GM21529 (cell line): ENCODE measurements at regions not wholly inside any gene's neighbourhood (a gene's known extent, or its start where the extent isn't known, plus 50 kb on each side); places are given as distances from the start of the nearest gene placed in this dataset.

Source experiments
- ATAC-seq: cut with Tn5 transposase; IDR thresholded peaks from one replicate; pipeline ENCODE4 v1.9.1; 2021; ENCODE audit not compliant: unreplicated experiment

GRCh38 chr5:120199559-120199958 is 264.5 kb upstream of the PRR16 start:
- no peak for ATAC-seq

GRCh38 chr5:120207129-120207528 is 257.0 kb upstream of the PRR16 start:
- no peak for ATAC-seq

DNA sequence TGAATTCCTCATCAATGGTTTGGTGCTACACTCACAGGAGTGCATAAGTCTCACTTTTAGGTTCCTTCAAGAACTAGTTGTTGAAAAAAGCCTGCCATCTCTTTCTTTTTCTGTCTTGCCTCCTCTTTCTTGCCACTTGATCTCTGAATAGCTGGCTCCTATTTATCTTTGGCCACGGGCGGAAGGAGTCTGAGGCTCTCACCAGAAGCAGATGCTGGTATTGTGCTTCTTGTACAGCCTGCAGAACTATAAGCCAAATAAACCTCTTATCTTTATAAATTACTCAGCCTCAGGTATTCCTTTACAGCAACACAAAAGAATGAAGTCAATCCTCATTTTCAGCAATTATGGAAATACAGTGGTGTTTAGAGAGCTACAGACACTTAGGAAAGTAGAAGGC is 247.1 kb upstream of the PRR16 start:
- ATAC-seq, result no peak

- no peak for ATAC-seq
Measured at GRCh38 chr5:120219988-120220387, 244.1 kb upstream of the PRR16 start.

GRCh38 chr5:120225524-120225923 is 238.6 kb upstream of the PRR16 start:
- ATAC-seq, result no peak

- no peak for ATAC-seq
Measured at GRCh38 chr5:120228262-120229031, 235.7 kb upstream of the PRR16 start.

DNA sequence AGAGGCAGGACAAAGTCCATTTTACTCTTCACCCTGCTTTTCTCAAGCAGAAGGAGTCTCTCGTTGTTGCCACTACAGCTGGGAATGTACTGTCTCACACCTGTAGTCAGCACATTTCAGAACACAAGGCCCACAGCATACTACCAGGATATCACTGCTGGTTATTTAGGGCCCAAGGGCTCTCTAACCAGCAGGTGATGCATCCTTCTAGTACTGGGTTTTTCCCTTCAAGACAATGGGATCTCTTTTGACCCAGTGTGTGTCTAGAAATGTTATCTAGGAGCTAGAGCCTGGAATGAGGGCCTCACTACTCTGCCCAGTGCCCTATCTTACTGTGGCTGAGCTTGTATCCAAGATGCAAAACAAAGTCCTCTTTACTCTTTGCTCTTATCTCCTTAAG is 235.1 kb upstream of the PRR16 start:
- no peak for ATAC-seq

GRCh38 chr5:120231563-120231962 is 232.5 kb upstream of the PRR16 start:
- no peak for ATAC-seq

- no peak for ATAC-seq
Measured at GRCh38 chr5:120236360-120236759, 227.7 kb upstream of the PRR16 start.

DNA sequence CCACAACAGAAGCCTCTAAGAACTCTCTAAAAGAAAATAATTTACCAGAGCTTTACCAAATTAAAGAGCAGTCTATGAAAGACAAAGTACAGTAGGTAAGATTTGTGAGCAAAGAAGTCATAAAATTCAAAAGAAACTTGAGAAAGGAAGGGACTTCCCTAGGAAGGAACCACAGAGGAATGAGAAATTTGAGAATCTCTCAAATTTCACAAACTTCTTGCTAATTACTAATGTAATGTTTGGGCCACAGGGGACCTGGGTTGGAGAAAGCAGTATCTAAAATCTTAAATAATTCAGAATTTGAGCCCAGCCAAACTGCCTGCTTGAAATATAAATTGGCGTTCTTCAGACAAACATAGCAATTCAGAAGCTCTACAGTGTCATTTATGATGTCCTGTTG is 225.0 kb upstream of the PRR16 start:
- no peak for ATAC-seq

- no peak for ATAC-seq
Measured at GRCh38 chr5:120240706-120241105, 223.4 kb upstream of the PRR16 start.

DNA sequence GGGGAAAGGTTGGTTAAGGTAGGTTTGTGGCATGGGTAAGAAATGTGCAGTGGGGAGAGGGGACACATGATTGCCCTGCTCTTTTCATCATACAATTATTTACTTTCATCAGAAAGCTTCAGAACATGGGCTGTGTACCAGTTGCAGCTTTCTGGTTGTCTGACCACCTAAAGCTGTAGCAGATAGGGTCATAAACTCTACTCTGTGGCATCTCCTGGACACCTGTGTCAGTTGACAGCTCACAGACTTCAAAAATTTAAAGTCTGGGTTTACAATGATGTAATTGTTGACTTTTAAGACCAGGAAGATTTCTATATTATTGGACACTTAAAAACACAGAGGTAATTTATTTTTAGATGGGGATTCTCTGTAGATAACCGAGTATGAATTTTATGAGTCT is 222.7 kb upstream of the PRR16 start:
- ATAC-seq, result no peak

GRCh38 chr5:120251898-120252297 is 212.2 kb upstream of the PRR16 start:
- no peak for ATAC-seq

- no peak for ATAC-seq
Measured at GRCh38 chr5:120252839-120253238, 211.3 kb upstream of the PRR16 start.

DNA sequence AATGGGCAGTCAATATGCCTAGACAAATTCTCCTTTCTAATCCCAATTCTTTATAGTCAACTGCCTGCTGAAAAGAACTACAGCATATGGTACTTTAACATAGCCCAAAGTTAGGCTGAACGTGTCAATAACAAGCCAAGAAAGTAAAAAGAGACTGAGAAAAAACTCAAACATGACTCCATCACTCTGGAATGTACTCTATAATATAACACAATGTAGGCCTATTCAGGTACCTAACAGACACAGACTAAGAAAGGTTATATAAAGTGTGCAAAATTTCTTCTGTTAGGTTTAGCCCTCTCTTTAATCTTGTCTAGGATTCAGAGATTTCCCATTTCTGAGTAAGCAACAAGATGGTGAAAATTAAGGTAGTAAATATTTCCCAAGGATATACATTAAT is 209.7 kb upstream of the PRR16 start:
- no peak for ATAC-seq

DNA sequence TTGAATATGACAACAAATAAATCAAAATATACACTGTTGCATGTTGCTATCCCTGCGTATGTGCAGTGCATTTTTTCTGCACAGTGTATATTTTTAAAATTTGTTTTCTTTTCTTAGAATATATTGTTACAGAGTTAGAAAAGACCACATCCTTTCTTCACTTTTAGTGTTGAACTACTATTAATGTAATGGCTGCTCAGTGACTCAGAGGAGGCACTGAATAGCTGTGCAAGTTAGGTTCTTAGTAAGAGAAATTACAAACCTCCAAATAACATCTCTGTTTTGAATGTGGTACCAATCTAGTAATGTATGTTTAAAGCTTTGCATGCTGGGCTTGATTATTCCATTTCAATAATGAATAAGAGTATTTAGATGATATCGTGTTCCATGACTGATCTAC is 208.9 kb upstream of the PRR16 start:
- ATAC-seq, result no peak

DNA sequence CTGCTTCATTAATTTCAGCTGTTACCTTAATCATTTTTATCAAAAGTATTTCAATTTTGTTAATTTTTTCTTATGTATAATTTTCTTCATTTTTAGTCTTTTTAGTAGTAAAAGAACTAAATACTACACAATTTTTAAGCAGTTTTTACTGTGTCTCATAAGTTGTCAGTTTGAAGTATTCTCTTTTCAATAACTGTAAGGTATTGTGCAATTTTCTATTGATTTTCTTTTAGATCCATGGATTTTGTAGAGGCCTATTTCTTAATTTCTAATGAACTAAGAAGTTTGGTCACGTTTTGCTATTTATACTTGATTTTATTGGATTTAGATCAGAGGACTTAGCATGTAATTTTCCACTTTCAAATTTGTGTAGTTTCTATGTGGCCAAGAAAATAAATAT is 207.7 kb upstream of the PRR16 start:
- no peak for ATAC-seq

DNA sequence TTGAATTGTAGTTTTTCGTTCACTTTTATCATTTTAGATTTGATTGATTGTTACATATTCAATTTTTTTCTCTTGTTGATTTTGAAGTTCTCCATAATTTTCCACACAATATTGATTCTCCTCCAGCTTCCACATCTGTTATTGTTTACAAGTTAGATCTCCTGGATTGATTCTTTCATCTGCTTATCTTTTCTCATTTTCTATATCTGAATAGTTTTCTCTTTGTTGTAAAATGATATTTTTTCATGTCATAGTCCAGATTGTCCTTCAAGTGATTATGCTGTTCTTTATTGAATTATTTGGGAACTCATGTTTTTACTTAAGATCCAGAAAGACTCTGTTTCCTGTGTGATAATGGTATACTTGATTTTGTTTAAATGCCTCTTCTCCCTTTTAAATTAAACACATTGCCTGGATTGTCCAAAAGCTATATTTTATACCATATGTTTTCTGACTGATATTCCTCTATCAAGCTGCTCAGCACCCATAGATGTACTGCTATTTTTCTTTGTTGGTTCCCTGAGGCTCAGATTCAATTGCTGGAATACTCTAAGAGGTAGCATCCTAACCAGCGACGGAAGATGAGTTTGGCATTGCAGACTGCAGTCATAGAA is 206.6 kb upstream of the PRR16 start:
- ATAC-seq, result no peak

GRCh38 chr5:120258123-120258522 is 206.0 kb upstream of the PRR16 start:
- ATAC-seq, result peak; percentile 63

DNA sequence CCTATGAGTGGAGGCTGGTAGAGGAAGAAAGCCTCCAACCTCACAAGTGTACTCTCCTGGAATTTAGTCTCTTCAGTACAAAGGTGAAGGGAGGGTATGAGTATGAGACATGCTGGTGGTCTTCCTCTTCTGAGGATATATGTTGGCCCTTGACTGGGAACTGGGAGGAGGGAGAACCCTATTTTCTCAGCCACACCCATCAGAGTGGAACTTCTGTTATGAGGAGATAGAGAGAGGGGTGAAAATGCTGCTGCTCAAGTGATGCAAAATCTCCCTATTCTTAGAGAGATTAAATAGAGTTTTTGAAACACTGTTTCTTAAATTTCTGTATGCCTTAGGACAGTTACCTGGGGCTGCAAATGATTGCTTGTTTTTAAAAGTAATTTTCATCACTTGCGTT is 203.4 kb upstream of the PRR16 start:
- no peak for ATAC-seq

DNA sequence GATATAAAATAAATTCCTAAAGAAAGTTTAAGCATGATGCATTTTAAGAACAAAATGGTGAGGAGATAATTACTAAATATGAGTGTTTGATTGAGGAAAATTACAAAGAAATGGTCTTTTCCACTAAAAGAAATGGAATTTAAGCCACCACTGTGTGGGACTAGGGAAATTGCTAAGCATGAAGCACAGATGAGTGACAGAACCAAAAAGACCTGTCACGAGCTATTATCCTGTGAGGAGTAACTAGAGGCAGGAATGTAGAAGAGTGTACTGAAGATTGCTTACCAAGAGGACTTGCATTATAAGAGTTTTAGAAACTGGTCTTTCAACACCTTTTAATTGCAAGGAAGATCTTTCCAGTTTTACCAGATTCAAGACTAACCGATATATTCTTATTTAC is 193.6 kb upstream of the PRR16 start:
- ATAC-seq, result no peak

DNA sequence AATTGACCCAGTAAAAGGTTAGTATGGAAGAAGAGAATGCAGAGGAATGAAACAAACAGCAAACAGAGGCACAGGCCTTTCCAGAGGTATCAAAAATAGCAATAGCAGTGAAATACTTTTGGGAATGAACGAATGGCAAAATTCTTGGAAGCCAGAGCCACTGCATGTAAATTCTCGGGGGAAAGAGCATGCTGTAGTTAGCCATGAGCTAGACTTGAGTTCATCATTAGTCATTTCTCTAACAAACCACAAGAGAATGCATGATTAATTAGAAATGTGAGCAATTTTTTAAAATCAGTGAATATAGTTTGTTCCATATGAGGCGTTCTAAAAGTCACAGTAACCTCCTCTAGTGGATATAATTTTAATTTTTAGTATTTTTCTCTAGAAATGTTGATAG is 170.3 kb upstream of the PRR16 start:
- no peak for ATAC-seq

DNA sequence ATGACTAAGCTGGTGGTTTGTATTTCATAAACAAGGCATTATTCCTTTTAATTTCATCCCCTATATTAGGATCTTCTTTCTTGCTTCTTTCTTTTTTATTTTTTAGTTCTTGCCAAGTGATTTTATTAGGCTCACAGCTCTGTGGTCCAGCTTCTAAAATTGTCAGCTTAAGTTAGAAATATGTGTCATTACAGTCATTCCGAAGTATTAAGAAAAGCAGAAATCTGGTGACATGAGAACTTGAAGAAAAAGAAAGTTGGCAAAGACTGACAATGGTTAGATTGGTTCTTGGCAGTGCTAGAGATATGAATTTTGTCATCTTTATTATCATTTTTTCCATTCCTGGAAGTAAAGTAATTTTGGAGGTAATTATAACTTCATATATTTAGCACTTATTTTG is 166.5 kb upstream of the PRR16 start:
- ATAC-seq, result no peak
